Pons (tissue), 1 donor: ENCODE measurements at regions not wholly inside any gene's neighbourhood (a gene's known extent, or its start where the extent isn't known, plus 50 kb on each side); places are given as distances from the start of the nearest gene placed in this dataset.
A peak's percentile ranks its signal among the peaks of the same experiment; 100 is the strongest.

ENCODE experiments used
- DNase-seq: peaks from one replicate; pipeline ENCODE4 v3.0.0-alpha.2; 2016; ENCODE audit warnings: low spot score

- DNase-seq: no peak
Measured at GRCh38 chr6:132096245-132096644, 145.1 kb upstream of the CCN2 start.

- no peak for DNase-seq
Measured at GRCh38 chr6:132089173-132089572, 138.0 kb upstream of the CCN2 start.

- DNase-seq: no peak
Measured at GRCh38 chr6:132088150-132088549, 137.0 kb upstream of the CCN2 start.

- peak; percentile 19 for DNase-seq
Measured at GRCh38 chr6:132087391-132087790, 136.2 kb upstream of the CCN2 start.

- DNase-seq: peak; percentile 31
Measured at GRCh38 chr6:132085731-132086130, 134.6 kb upstream of the CCN2 start.

- DNase-seq: no peak
Measured at GRCh38 chr6:132084811-132085509, 133.8 kb upstream of the CCN2 start.

GRCh38 chr6:132082421-132082820, 131.2 kb upstream of the CCN2 start:
- DNase-seq: no peak

GRCh38 chr6:132081338-132081737, 130.2 kb upstream of the CCN2 start:
- DNase-seq: no peak

GRCh38 chr6:132079286-132079685, 128.1 kb upstream of the CCN2 start:
- DNase-seq: no peak

- DNase-seq: no peak
Measured at GRCh38 chr6:132076452-132076851, 125.3 kb upstream of the CCN2 start.

- DNase-seq: no peak
Measured at GRCh38 chr6:132072831-132073230, 121.7 kb upstream of the CCN2 start.

GRCh38 chr6:132072271-132072670, 121.1 kb upstream of the CCN2 start:
- no peak for DNase-seq

GRCh38 chr6:132070356-132070755, 119.2 kb upstream of the CCN2 start:
- peak; percentile 13 for DNase-seq

GRCh38 chr6:132068766-132069165, 117.6 kb upstream of the CCN2 start:
- no peak for DNase-seq

- DNase-seq: no peak
Measured at GRCh38 chr6:132067286-132067685, 116.1 kb upstream of the CCN2 start.

- DNase-seq: no peak
Measured at GRCh38 chr6:132065556-132065955, 114.4 kb upstream of the CCN2 start.

- no peak for DNase-seq
Measured at GRCh38 chr6:132063738-132064137, 112.6 kb upstream of the CCN2 start.

- no peak for DNase-seq
Measured at GRCh38 chr6:132063204-132063603, 112.0 kb upstream of the CCN2 start.

GRCh38 chr6:132062626-132063025, 111.5 kb upstream of the CCN2 start:
- no peak for DNase-seq

GRCh38 chr6:132061381-132061780, 110.2 kb upstream of the CCN2 start:
- no peak for DNase-seq

GRCh38 chr6:132060591-132060990, 109.4 kb upstream of the CCN2 start:
- no peak for DNase-seq

GRCh38 chr6:132058975-132059374, 107.8 kb upstream of the CCN2 start:
- DNase-seq: no peak

- DNase-seq: no peak
Measured at GRCh38 chr6:132054525-132054924, 103.4 kb upstream of the CCN2 start.

GRCh38 chr6:132053511-132053910, 102.3 kb upstream of the CCN2 start:
- no peak for DNase-seq
